Medulla oblongata (tissue), 1 donor: ENCODE measurements at regions not wholly inside any gene's neighbourhood (a gene's known extent, or its start where the extent isn't known, plus 50 kb on each side); places are given as distances from the start of the nearest gene placed in this dataset.

Source experiments
- DNase-seq: peaks from one replicate; pipeline ENCODE4 v3.0.0-alpha.2; 2015; ENCODE audit errors: extremely low spot score

DNA sequence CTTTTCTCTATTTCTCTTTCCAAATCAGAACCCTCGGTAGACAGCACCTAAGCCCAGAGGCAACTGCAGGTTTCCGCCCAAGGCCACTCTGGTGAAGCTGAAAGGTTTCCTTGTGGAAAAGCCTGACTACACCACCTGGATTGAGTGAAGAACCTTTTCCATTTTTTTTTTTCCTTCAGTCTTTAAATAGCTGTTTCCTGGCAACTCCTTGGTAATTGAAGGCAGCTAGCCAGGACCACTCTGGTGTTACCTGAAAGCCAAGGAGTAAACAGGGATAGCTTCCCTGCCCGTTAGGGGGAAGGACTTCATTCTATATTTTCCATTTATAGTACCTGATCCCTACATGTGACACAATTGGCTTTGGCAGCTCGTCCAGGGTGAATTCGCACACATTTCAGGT is 1238.4 kb downstream of the GRIK2 start:
- no peak for DNase-seq

DNA sequence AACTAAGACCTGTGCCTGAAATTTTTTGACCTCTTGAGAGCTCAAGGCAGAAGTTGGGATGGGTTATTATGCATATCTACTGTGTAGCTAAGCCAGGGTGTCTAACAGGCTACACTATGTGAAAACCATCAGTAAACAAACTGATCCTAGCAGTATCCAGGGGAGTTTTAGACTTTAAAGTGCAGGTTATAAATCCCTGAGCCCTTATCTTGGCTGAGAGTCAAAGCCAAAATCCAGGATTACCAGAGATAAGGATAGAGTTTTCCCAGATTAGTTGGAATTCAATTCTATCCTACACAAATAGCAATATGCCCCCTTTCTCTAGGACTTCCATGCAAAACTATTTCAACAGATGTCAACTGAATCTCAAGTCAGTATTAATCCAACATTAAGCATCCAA is 1229.7 kb downstream of the GRIK2 start:
- no peak for DNase-seq

DNA sequence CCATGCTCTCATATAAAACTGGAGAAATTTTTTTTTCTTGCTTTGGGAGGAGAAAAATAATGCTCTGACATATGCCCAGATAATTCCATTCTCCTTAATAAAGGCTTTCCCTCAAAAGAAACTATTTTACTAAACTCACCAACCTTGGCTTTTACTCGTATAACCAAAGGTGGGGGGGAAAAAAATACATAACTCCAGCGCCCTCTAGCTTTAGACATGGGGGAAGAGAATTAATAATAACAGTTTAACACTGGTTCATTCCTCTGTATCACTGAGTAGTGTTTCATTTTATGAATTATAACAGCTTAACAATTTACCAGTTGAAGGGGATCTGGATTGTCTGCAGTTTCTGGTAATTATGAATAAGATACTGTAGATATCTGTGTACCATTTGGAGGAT is 1226.1 kb downstream of the GRIK2 start:
- DNase-seq: peak; percentile 12

DNA sequence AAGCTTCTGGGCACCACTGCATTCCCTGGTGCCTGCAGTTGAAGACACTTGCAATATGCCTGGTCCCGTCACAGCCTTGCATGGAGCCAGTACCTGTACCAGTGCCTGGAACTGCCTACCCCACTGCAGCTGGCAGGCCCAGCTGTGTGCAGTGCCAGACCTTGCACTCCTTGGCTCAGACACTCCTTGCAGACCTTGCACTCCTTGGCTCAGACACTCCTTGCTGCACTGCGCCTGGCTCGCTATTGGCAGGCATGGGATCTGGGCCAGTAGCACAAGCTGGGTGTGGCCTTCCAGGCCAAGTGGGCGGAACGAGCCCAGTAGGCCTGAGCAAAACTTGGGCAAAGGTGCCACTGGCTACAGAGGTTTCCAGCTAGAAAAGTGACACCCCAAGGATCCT is 1189.1 kb downstream of the GRIK2 start:
- DNase-seq: no peak

DNA sequence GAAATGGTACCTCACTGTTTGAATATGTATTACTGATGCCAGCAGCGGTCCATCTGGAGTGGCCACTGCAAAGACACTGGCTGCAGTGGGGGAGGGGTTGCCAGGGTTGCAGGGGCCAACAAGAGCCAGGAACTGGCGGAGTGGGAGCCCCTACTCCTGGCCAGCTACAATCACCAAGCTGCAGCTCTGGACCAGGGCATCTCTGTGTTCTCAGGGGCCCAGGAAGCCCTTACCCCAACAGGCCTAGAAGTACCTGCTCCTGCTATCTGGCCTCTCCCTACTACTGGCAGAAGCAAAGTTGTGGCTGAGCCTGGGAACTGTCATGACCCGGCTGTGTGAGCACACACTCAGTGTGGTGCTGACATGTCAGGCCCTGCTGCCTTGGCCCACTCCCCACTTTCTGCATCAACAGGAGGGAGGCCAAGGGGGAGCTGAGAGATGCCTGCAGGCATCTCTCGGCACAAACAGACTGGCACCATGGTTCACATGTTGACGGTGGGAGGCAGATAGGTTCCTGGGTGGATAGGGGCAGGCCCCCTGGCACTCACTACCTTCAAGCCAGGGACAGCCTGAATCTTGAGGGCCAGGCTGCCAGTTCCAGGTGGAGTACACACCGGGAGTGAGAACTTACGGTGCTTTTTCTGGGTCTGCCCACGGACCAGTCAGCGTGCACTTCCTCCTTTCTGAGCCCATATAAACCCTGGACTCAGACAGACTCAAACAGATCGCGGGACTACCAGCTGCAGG is 1188.0 kb downstream of the GRIK2 start:
- DNase-seq: no peak

DNA sequence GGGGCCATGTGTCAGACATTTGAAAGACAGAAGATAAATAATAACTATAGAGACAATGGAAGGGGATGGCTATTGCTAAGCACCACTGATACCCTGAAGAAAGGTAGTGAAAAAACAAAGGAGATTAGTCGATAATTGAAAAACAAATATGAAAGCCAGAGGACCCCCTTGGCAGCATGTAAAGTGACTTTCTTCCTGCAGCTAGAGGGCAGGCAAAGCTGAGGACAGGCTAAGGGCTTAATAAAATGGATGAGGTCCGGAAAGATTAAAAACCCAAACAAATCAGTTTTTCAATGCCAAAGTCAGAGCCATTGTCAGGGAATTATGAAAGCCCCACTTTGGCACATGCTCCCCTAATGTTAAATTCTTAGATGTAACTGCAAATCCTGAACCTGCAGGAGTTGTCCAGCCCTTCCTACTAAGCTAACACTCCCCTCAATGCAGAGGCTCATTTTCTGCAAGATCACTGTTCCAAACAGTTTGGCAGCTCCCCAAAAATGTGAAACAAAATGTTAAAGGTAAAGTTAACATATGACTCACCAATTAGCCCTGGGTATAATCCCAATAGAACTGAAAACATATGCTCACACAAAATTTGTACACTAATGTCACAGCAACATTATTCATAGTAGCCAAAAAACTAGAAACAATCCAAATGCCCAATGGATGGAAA is 1177.9 kb downstream of the GRIK2 start:
- DNase-seq: no peak

DNA sequence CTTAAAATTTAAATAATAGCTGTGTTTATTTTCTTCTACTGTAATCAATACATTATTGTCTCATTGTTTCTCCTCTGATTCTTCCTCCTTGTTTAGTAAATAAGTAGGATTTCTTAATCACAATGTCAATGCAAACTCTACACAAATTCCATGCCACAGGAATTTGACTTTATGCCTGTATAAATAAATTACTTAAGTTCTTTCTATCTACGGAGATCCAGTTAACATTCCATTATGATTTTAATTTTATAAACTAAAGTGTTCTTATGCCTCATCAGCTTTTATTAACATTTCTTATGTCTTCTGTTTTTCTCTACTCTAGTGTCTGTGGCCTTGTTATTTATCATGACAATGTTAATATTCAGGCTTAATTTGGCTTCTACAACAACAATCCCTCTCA is 1169.2 kb downstream of the GRIK2 start:
- DNase-seq: no peak

DNA sequence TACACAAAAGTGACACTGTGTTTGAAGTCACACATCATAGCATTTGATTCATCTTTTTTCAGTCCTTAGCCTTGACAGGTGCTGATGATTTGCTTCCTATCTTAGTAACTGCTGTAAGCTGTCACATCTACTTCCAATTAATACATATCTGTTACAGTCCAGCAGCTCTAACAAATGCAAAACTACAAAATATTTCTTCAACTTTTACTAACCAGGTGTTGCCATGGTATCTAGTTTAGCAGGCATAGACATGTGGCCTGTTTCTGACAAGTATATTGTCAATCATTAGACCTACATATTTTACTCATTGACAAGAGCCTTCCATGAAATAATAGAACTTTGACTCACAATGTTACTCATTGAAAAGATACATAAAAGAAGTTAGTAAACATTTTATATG is 1159.7 kb downstream of the GRIK2 start:
- DNase-seq: no peak

DNA sequence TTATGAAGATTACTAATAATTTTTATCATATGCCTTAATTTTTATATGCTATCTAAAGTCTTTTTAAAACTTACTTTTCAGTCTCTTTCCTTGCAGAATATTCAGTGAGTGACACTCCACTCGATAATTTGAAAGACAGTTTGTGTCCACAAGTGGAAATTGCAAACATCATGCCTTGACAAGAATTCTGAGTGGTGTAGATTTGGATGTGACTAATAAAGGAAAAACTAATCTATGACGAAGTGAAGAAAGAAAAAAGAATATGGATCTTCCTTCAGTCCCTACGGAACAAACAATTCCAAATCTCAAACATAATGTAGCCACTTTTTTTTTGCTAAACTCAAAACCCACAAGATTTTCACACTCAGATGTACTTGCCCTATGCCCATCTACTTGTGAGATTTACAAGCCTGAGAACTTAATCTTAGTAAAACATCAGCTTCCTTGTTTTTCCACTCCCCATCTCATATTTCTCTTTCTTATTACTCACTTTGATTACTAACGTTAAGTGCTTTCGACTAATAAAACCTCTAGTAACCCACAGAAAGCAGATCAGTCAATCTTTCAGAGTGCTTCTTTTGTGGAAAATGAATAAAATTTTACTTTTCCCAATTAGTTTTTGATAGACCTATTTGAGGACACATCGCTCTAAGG is 1155.8 kb downstream of the GRIK2 start:
- no peak for DNase-seq

DNA sequence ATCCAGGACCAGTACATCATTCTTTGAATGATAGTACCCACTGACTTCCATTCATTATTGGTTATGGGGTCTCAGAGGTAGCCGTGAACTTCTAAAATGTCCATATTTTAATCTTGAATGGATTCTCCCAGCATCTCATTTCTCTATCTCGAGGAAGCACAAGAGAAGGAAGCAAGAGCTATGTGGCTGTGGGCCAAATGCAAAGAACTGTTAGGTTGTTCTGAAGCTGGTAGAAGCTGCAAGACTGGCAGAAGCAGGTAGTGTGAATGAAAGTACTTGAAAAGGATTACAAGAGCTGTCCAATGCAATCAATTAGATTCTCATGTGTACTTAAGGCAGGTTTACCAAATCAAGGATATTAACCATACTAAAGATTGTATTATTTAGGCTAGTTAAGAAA is 1131.8 kb downstream of the GRIK2 start:
- DNase-seq: no peak

DNA sequence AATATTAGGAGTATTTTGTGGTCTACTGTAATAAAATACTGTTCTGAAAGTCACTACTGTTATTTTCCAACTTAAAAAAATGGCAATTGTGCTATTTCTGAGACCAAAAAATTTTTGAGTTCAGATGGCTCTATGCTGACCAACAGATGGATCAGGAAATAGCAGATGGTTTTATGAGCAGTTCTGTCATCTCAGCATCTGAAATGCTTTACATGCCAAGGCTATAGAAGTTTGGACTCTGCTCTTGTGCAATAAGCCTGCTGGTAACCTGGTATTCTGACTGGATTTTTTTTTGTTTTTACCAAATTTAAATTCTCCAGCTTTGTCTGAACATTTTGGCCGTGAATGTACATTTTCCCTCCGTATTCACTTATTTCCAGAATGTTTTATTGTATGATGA is 1127.5 kb downstream of the GRIK2 start:
- DNase-seq: no peak

DNA sequence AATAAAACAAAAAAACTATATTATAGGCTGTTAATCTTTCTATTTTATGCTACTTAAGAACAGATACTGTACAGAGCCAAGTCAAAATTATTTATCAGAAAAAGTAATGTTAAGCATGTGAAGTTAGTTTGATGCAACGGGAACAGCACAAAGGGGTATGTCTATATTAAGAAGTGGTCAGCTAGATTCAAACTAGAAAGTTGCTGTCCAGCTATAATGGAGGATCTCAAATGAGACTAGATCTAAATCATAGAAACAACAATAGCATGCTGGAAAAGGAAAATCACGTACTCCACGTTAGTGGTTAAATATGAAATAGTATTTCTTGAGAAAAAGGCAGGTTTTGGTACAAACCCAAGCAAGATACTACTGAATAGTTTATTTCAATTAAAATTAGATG is 1124.0 kb downstream of the GRIK2 start:
- no peak for DNase-seq

DNA sequence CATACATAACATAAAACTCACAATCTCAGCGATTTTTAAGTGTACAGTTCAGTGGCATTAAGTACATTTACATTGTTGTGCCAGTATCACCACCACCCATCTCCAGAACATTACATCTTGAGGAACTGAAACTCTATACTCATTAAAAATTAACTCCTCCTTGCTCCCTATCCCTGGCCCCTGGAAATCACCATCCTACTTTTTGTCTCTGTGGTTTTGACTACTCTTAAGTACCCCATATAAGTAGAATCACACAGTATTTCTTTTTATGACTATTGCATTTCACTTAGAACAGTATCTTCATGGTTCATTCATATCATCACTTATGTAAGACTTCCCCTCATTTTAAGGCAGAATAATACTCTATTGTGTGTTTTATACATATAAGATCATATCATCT is 1108.1 kb downstream of the GRIK2 start:
- no peak for DNase-seq

DNA sequence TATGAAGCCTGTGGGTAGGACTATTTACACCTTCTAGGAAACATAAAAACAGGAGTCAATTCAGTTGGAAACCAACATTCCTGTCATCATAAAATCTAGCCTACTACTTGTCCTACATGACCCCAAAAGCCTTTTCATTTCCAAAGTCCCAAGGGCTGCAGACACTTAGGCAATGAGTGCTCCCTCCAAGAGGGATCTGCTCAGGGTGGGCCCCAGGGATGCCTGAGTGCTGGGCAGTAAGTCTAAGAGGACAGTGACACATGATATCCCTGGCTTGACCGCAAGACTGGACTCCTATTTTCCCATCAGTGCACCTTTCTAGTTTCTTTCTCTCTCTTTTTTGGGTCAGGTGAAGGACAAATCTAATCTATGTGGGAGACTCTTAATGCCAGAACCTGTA is 1101.3 kb downstream of the GRIK2 start:
- DNase-seq: no peak

DNA sequence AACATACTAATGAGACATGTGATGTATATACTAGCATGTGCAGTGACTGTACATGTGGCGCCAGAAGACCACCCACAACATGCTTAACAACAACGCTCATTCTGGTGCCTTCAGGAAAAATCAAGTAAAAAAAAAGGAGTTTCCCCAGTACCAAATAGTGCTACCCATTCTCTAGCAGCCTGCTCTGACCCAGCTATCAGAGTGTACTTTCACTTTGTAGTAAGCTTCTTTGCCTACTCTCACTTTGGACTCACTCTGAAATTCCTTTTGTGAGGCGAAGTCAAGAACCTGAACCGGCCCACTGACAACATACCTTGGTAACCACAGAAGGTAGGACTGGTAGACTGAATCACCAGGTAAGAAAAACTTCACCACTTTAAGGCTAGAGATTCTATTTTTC is 1100.0 kb downstream of the GRIK2 start:
- DNase-seq: no peak

DNA sequence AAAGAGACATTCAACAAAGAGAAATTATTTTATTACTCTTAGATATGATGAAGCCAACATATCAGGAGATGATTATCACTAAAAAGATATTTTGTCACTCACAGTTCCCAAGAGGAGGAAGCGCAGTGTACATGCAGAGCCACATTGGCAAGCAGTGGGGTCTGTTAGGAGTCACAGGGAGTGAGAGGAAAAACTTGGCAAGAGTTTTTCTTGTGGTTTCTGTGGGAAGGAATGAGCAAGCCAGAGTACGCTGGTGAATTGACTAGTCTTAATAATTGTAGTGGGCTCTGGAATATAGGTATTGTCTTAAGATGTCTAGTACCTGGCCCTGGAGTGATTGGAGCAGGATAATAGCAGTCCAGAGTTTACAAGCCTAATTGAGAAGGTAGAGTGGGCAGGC is 1095.2 kb downstream of the GRIK2 start:
- no peak for DNase-seq

DNA sequence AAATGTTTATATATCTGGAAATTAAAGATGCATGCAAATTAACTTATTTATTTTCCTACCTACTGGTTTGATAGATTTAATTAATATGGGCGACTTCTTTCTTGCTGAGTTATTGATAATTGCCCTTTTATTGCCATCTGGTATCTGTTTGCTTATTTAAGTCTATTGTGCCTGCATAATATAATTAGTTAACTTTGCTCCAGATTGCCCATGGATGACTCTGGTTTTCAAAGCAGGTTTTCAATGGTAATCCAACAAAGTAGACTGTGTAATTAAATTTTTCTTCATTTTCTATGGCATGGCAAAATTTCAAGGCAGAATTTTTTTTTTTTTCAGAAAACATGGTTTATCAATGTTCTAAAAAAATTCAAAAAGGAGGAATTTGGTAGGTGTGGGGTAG is 1092.0 kb downstream of the GRIK2 start:
- DNase-seq: no peak

DNA sequence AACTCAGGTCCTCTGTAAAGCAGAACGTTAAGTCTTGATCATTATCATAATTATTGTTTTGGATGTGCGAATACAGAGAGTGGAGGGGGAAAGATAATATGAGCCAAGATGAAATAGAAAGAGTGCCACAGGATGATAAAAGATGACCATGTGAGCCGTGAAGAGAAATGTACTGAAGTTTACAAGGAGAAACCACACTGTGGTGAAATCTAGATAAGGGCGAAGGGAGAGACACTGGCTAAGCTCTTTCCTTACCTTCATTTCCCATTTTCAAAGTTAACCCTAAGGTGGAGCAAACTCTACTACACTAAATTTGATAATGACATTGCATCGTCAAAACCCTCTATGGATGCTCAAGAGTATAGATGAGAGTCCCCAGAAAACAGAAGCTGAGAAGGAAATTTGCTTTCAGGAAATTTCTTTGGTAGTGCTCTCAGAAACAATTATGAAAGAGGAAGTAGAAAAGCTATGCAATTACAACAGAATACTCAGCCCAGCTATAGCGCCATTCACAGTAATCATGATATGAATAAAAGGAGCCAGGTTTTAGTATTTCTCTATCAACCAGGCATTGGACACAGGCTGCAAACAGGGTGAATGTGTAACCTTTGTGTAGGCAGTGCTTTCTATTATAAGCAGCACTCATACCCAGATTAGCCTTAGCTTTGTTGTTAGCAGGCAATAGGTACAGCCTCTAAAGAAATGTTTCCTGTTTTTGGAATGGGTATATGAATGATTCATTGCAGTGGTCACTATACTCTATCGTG is 1080.7 kb downstream of the GRIK2 start:
- DNase-seq: no peak

DNA sequence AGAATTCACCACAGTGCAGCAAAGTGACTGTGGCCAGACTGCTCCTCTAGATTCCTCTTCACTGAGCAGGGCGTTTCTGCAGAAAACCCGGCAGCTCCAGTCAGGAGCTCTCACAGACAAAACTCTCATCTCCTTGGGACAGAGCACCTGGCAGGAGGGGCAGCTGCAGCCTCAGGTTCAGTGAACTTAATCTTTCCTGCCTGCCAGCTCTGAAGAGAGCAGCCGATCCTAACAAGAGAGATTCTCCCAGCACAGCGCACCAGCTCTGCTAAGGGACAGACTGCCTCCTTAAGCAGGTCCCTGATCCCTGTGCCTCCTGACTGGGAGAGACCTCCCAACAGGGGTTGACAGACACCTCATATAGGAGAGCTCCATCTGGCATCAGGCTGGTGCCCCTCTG is 1065.5 kb downstream of the GRIK2 start:
- DNase-seq: no peak

DNA sequence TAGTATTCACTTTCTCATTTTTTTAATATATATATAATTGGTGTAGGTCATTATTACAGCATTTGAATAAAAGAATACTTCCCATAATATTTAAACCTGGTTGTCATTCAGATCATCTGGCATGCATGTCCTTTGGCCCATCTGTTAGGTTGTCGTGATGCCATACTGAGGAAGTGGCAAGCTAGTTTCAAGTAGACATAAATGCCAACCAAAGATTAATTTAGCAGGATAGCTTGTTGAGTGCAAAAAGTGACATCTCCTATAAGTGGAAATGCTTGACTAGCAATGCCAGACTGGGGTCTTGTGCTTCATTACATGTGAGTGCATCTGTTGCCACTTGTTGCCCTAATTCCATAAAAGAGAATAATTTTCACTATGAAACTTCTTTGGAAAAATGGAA is 1044.7 kb downstream of the GRIK2 start:
- no peak for DNase-seq

DNA sequence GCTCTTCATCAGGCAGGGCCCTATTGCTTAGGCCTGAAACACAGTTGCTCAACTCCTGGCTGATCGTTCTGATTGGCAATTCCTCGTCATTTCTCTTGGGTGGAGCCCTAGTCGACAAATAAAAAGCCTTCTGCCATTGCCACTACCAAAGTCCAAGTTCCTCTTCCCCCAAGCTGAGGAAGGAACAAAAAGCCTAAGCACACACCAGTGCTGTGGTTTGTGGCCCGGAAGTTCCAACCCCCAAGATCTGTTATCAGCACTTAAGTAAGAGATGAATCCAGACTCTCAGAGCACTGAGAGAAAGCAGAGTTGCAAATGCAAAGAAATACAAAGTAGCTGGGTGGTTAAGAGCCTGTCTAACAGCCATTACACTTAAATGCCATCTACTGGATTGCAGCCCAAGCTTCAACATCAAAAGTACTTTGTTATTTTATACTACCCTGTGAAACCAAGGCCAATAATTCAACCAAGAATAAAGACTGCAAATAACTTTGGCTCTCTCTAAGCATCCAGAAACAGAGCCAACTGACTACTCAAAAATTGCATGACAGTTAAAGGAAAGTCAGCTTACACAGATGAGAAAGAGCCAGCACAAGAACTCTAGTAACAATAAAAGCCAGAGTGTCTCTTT is 1024.0 kb downstream of the GRIK2 start:
- no peak for DNase-seq

DNA sequence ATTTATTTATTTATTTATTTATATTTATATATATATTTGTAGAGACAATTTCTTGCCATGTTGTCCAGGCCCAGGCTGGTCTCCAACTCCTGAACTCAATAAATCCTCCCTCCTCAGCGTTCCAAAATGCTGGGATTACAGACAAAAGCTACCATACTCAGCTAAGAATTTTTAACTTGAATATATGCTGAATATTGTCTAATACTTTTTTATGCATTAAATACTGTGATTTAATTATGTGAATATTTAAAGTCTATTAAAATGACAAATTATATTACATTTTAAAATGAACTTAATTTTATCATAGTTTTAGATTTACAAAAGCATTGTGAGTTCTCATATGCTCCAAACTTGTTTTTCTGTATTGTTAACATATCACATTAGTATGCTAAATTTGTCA is 1022.4 kb downstream of the GRIK2 start:
- no peak for DNase-seq
